ENCODE measurements at regions not wholly inside any gene's neighbourhood (a gene's known extent, or its start where the extent isn't known, plus 50 kb on each side); places are given as distances from the start of the nearest gene placed in this dataset.

DNA sequence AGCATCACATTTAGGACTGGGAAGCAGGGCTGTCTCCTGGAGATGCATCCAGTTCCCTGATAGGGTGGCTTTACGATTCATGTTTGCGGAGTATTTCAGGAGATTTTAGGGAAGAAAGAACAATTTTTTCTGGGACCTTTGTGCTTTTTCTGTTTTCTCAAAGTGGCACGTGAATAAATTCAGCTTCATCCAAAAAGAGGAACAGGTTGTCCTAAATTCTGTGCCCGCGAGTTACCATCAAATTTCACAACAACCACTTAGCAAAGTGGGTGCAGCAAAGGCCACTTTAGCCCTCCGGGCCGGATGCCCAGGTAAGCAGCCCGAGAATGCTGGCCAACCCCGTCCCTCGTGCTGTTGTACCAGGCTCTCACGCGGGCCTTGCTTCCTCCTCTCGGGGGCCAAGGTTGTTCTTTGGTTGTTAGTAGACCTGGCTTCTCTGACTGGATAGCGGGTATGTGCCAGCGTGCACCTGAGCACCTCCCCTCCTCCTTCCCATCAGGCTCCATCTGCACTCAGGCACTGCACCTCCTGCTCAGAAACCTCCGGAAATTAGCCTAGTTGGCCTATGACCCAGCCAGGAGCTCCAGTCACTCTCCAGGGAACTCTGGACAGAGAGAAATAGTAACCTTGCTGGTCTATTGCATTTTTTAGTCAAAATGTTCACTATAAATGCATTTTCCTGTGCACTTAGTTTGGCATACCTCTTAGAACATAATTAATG is 83.0 kb downstream of the CMPK2 start:
- DNase-seq (ENCODE audit: low spot score) = no peak

DNA sequence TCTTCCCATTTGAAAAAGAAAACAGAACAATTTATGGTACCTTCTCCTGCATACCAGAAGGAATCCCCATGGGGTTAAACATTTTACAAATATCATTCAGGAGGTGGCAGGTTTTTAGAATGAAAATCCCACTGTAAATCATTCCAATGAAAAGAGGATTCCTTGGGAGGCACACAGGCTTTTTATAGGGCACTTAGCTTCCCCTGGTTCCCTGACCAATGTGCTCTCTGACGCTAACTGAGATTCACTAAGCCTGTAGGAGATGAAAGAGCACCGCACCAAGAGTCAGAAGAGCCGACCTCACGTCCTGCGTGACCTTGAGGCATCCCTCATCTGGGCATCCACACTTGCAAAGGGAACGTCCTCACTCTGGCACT is 82.5 kb downstream of the CMPK2 start:
- no peak for DNase-seq (ENCODE audit: low spot score)

DNA sequence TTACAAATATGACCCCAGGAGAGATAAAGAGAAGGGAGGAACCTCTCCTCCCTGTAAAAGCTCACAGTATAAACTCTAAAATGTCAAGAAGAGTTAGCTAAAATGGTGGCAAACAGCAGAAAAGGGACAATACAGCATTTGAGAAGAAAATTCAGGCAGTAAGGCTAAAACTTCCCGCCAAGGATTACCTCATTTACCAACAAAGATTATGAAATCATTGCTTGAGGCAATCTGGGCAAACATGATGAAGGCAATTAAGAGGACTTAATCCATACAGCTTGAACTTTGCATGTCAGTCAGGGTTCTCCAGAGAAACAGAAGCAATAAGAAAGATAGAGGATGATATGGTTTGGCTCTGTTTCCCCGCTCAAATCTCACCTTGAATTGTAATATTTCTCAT is 81.4 kb downstream of the CMPK2 start:
- DNase-seq (ENCODE audit: low spot score) = no peak

DNA sequence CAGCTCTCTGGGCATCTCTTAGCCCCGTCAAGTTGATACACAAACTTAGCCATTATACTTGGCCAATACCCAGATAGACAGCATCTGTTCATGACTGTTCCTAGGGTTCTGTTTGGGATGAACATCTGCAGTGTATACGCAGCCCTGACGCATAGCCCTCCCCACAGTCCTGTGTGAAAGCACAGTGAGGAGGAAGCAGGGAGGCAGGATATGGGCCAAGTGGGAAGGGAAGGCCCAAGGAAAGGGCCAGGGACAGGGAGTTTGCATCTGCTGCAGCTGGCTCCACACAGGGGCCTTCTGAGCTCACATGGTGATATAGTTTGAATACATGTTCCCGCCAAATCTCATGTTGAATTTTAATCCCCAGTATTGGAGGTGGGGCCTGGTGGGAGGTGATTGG is 80.2 kb downstream of the CMPK2 start:
- DNase-seq (ENCODE audit: low spot score) = no peak

DNA sequence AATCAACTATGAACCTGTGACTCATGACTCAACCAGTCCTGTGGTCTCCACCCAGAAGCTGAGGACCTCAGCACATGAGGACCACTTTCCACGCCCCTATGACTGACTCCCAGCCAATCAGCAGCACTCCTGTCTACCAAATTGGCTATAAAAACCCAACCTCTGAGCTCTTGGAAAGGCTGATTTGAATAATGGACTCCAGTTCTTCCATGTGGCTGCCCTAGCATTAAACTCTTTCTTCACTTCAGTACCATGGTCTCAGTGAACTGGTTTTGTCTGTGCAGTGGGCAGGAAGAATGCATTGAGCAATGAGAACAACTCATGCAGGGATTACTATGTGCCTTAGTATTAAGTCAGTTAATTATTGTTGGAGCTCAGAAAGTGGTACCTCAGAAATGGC is 78.3 kb downstream of the CMPK2 start:
- peak; percentile 87 for DNase-seq (ENCODE audit: low spot score)

DNA sequence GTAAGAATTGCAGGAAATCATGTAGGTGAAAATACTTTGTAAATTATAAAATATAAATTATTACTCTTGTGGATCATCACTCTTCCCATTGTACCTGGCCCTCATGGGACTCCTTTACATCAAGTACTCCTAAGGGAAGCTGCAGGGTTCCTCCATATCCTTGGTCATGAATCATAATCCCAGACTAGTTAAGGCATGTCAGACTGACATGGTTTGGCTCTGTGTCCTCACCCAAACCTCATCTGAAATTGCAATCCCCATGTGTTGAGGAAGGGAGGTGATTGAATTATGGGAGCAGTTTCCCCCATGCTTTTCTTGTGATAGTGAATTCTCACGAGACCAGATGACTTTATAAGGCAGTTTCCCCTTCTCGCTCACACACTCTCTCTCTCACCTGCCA is 77.1 kb downstream of the CMPK2 start:
- no peak for DNase-seq (ENCODE audit: low spot score)

DNA sequence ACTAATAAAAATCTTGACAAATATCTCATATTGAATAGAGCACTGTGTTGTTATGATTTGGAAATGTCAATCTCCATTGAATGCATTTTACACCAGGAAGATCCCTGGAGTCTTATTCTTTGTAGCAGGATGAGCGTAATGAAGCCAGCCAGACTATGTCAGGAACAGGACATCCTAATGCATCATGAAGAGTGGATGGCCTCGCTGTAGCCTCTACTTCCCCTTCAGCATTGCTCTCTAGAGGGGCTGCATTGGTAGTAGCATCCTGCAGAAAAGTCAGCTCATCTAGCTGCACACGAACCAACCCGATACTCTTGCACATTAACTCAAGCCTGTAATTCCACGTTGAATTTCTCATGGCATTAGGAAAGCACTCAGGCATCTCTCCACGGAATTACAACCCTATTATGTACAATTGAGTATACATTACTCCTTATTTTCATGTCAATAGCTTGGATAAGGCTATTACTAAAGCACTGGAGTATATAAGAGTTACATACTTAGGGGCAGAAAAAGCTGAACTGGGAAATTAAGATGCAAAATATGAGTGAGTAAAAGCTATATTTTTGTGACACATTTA is 76.1 kb downstream of the CMPK2 start:
- no peak for DNase-seq (ENCODE audit: low spot score)

DNA sequence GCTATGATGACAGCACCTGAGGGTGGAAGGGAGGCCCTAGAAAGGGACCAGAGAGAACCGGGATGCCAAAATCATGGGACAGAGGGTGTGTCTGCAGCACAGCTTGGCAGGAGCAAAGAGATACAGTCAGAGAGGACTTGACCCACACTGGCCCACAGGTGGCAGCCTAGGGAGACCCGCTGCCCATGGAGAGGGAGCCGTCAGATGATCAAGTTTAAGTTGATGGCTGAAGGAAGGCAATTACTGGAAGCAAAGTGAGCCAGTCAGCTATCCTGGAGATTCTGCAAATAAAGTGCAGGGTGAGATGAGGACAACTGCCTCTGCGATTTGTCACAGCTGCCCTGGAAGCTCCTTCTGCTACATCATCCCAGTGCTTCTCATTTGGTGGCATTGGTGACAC is 74.0 kb downstream of the CMPK2 start:
- no peak for DNase-seq (ENCODE audit: low spot score)

DNA sequence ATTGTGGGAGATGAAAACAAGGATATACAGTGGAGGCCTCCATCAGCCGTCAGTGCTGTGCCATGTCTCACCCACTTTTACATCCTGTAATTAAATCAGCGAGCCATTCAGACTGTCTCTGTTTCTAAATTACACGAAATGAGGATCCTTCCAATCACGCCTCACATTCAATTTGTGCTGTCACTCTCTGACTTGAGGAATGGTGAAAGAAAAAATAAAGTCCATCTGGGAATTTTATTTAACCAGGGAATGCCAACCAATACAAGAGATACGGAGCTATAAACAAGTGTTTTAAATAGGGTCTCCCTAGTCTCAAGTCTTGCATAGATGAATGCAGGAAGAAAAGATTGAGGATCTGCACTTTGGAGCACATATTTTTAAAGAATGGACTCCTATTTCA is 72.8 kb downstream of the CMPK2 start:
- no peak for DNase-seq (ENCODE audit: low spot score)

DNA sequence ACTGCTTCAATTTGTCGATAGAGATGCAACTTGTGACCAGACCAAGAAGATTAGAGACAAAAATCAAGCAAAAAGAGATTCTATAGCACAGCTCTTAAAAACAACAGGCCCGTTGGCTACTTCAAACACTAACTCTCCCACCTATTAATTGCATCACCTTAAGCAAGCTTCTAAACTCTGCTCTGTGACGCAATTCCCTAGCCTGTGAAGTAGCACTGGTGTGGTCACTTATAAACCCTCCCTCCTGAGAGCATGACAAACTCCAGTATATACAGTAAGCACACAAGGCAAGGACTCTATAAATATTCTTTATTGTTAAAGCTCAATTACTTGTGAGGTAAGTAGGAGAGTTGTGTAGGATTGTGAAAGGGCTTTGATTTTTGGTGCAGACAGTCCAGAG is 72.3 kb downstream of the CMPK2 start:
- no peak for DNase-seq (ENCODE audit: low spot score)

DNA sequence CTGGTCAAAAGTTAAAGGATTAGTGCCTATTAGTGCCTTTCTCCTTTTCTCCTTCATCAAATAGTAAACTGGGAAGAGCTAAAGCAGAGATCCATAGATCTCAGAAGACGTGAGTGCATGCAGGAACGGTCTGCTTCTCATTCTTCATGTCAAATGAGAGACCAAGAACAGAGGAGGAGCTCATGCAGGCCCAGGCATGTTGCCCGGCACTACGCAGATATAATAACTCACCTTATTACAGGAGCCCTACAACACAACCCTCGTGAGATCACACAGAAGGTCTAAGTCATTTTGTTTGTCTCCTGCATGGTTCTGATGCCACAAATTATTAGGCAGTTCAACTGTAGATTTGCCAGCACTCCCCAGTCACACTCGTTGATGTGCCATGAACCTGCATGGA is 71.8 kb downstream of the CMPK2 start:
- no peak for DNase-seq (ENCODE audit: low spot score)

DNA sequence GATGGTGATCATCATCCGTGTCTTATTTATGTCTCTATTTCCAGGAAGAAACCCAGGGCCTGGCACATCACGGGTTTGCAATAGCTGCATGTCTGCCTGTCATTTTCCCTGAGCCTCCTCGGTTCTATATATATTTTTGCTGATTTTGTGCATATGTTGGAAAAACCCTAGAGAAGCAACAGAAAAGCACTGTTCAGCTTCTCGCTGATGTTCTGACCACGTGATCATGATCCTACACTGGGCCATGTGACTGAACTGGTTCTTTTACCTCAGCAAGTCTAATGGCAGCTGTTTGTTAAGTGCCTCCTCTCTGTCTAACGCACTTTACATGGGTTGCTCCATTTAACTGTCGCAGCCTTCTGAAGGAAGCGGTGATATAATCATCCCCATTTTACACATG is 71.3 kb downstream of the CMPK2 start:
- DNase-seq (ENCODE audit: low spot score) = no peak

Data from kidney tubule cell (primary cell).